ENCODE measurements at regions not wholly inside any gene's neighbourhood (a gene's known extent, or its start where the extent isn't known, plus 50 kb on each side); places are given as distances from the start of the nearest gene placed in this dataset.
"Not testable (repeated sequence)": the region's sequence is repeated elsewhere in the genome, so short reads cannot be mapped to it uniquely, and the experiment has no call there.

DNA sequence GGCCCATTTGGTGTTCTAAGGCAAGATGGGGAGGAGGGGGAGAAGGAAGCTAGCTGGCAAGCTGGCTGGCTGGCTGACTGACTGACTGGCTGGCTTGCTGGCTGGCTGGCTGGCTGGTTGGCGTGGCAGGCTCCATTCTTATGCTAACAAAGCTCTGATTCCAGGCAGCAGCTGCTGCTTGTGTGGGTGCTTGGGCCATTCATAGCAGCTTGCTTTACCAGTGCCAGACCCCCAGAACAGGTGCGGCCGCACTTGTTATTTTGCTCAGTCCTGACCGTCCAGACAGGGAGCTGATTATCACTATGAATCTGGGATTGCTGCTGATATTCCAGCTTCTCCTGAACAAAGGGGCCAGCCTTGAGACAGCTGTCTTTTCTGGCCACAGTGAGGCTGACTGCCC is 131.2 kb upstream of the PAK3 start:
- DNase-seq = no peak

- DNase-seq = no peak
Observed at GRCh38 chrX:110962451-110962850, 133.5 kb upstream of the PAK3 start.

DNA sequence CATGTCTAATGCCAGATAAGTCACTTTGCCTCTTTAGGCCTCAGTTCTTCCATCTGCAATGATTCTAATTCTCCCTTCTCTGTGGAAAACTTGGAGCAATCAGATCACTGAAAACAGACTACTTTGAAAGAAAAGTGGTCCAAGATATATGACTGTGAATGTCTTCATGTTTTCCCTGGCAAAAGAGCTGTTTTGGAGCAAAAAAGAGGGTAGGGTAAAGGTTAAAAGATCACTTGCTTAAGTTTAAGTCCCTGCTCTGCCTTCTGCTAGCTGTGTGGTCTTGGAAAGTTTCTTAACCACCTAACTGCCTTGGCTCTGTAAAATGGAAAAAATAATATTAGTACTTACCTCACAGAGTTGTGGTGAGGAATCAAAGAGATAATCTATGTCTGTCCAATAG is 140.3 kb upstream of the PAK3 start:
- DNase-seq = no peak

DNA sequence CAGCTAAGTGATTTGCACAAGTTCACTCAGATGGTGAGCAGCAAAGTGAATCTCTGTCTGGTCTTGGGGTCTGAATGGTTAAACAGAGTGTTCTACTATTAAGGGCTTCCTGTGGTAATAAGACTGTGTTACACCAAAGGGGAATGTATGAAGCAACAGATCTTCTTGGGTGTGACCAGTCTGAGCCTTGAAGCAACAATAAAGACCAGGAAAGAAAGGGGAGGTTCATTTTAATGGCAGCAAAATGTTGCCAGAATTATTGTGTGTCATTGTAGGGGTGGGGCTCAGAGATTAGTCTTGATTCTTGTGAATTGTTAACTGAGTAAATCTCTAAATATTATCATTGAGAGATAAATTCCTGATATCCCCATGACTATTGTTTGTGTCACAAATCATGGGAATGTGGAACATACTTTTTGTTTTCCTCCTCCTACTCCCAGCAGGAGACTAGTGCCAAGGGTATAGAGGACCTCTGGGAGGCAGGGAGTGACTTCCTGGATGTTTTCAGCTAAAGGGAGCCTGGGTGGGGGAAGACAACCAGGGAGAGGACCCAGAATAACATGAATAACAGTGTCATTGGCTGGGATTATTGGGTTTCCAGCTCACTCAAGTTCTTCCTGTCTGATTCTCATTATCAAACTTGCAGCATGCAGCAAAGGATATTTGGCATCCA is 141.4 kb upstream of the PAK3 start:
- no peak for DNase-seq

- no peak for DNase-seq
Observed at GRCh38 chrX:110951472-110952269, 144.3 kb upstream of the PAK3 start.

DNA sequence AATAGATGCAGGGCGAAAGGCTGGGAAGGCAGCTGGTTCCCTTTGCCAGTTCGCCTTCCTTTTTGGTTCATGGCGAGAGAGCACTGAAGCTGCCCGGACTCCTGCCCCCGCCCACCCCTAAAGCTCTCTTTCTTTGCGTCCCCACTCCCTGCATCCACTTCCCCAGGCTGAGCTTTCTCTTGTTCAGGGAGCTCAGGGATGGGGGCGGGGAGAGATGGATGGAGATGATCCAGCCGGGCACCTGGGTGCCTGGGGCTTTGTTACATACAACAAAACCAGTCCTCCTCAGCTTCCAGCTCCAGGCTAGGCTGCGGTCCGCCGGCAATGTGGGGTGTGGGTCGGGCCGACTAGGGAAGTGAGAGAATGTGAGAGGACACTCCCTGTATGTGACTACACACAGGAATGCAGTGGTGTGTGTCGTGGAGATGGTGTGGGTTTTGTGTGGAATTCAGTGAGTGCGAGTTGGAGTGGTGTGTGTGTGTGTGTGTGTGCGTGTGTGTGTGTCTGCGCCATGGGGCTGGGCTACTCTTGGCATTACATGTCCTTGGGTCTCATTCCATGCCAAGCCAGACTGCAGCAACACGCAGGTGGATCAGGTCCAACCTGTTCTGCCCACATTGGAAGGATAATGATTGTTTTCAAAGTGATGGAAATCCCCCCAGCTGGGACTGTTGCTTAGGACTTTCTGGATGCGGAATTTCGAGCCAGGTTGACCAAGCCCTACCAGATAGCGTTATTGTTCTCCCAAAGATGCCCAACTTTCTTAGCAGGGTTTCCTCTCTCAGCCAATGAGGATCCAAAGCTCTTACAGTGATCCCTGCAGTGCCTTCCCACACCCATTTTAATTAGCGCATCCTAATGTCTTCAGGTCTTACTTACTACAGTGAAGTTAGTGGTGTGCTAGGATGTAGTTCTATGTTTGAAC is 149.4 kb upstream of the CHRDL1 start:
- no peak for DNase-seq

- no peak for DNase-seq
Observed at GRCh38 chrX:110944311-110944750, 148.7 kb upstream of the CHRDL1 start.

GRCh38 chrX:110941906-110942305 is 146.3 kb upstream of the CHRDL1 start:
- no peak for DNase-seq

DNA sequence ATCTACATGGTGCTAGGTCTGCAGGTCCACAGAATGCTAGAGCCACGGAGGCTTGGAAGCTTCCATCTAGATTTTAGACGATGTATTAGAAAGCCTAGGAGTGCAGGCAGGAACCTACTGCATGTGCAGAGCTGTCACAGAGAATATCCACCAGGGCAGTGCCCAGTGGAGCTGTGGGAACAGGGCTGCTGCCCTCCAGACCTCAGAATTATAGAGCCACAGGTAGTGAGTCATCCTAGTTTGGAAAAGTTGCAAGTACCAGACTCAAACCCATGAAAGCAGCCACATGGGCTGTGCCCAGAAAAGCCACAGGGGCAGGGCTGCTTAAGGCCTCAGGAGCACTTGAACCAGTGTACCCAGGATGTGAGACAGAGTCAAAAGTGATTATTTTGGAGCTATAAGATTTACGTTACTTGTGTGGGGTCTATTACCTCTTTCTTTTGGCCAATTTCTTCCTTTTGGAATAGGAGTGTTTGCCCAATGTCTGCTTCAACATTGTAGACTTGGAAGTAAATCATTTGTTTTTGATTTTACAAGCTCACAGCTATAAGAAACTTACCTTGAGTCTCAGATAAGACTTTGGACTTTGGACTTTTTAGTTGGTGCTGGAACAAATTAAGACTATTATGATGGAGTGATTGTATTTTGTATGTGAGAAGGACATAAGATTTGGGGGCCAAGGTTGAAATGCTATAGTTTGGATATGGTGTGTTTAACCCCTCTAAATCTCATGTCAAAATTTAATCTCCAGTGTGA is 143.5 kb upstream of the CHRDL1 start:
- DNase-seq = no peak

DNA sequence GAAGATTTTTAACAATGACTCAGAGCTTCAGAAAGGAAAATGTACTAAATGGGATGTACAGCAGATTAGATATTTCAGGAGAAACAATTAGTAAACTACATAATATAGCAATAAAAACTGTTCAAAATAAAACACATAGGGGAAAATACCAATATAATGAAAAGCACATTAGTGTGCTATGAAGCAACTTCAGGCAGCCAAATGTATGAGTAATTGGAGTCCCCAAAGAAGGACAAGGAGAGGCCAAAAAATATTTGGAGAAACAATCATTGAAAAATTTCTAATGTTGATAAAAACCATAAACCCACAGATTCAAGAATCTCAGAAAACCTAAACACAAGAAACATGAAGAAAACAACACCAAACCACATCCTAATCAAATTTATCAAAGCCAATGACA is 129.3 kb upstream of the CHRDL1 start:
- no peak for DNase-seq

GRCh38 chrX:110920991-110921390 is 125.4 kb upstream of the CHRDL1 start:
- DNase-seq = no peak

DNA sequence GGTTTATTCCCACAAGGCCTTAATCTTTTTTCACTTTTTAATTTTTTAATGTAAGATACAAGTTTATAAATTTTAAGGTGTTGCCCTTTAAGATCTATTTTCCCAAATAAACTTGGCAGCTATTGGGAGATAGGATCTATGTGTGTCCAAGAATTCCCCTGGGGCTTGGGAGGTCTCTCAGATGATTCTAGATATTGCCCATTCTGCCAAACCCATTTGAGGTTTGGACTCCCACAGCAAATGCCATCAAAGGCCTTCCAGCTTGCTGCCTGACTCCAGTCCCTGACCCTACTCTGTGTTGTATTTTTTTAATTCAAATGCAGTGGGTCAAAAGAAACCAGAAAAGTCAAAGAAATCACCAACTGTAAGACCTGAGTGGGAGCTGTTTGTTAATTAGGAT is 120.0 kb upstream of the CHRDL1 start:
- no peak for DNase-seq

GRCh38 chrX:110915111-110915510 is 119.5 kb upstream of the CHRDL1 start:
- DNase-seq = no peak

- no peak for DNase-seq
Observed at GRCh38 chrX:110914281-110914680, 118.7 kb upstream of the CHRDL1 start.

DNA sequence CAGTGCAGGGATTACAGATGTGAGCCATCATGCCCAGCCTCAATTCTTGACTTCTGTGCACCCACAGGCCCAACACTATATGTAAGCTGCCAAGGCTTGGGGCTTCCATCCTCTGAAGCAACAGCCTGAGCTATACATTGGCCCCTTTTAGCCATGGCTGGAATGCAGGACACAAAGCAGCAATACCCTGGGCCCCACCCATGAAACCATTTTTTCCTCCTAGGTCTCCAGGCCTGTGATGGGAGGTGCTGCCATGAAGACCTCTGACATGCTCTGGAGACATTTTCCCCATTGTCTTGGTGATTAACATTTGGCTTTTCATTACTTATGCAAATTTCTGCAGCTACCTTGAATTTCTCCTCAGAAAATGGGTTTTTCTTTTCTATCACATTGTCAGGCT is 109.1 kb upstream of the CHRDL1 start:
- DNase-seq = not testable (repeated sequence)

DNA sequence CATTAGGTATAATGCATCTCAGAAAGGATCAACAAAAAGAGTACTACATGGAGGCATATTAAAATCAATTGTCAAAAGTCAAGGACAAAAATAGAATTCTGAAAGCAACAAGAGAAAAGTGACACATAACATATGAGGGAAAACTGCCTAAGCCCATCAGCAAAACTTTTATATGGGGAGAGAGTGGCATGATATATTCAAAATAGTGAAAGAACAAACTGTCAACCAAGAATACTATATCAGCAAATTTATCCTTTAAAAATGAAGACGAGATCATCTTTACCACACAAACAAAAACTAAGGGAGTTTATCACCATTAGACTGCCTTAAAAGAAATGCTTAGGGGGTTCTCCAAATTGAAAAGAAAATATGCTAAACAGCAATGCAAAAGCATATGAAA is 86.4 kb upstream of the CHRDL1 start:
- no peak for DNase-seq

DNA sequence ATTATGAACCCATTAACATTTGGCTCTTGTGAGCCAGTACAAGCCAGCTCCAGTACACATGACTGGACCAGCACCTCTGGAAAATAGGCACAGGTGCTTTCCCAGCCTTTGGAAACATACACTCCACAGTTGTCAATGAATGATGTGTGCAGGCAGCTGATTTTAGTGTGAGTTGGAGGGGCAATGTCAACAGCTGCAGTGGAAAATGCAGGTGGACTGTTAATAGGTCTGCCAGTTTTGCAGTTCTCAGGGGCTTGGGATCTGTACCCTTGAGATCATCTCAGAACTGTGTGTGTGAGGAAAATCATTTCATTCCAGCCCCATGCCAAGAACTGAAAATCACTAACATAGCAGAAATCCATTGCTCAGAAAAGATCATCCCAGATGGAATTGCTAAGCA is 81.7 kb upstream of the CHRDL1 start:
- no peak for DNase-seq

GRCh38 chrX:110871839-110872238 is 76.2 kb upstream of the CHRDL1 start:
- DNase-seq = no peak

DNA sequence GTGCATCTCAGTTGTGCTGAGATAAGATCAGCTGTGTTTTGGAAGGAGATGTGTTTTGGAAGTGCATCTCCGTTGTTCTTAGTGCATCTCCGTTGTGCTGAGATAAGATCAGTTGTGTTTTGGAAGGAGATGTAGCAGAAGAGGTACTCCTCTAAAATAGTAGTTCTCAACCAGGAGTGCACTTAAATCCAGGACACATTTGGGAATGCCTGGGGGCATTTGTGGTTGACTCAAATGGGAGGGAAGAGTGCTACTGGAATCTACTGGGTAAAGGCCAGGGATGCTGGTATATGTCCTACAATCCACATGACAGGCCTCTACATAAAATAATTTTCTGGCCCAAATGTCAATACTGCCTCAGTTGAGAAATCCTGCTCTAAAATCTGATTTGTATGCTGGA is 70.8 kb upstream of the CHRDL1 start:
- DNase-seq = no peak

DNA sequence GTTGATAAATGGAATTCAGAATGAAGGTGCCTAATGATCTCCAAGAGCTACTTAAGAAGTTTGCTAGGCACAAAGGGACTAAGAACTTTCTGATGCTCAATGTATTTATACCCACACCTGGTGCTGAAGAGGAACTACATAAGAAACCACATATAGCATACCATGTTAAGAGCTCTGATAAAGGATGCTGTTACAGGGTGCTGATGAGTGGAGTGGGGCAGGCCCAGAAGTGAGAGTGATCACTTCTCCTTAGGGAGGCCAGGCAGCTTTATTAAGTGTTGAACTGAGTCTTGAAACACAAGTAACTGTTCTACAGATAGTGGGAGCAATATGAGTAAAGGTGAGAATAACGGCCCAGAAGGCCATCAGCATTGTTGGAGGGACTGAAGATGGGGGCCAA is 68.3 kb upstream of the CHRDL1 start:
- DNase-seq = no peak

DNA sequence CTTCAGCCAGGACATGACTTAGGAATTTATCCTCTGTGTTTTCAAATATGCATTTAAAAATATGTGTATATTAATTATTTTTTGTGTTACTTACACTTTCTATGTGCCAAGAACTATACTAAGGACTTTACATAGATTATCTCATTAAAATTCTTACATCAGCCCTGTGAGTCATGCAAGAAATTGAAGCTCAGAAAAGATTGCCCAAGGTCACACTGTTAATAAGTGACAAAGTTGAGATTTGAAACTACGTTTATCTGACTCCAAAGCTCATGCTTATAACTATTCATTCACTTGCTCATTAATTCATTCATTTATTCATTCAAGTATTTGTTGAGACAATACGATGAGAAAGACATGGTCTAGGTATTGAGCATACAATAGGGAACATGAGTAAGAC is 62.9 kb upstream of the CHRDL1 start:
- no peak for DNase-seq

GRCh38 chrX:110853610-110854009 is 58.0 kb upstream of the CHRDL1 start:
- no peak for DNase-seq

DNA sequence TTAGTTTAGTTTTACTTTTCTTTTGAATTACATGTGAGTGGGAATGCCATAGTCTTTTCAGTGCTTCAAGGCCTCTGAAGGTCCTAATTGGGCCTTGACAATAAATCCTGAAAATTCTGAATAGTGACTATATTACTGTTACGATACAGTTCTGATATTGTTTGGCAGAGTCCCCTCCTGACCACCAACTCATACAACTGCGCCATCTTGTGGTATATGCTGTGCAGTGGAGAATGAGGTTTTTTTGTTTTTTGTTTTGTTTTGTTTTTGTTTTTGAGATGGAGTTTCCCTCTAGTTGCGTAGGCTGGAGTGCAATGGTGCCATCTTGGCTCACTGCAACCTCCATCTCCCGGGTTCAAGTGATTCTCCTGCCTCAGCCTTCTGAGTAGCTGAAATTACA is 56.6 kb upstream of the CHRDL1 start:
- no peak for DNase-seq

All from CD4-positive, alpha-beta T cell treated with Interferon gamma for 1 hour (primary cell).